ENCODE measurements at regions not wholly inside any gene's neighbourhood (a gene's known extent, or its start where the extent isn't known, plus 50 kb on each side); places are given as distances from the start of the nearest gene placed in this dataset.

DNA sequence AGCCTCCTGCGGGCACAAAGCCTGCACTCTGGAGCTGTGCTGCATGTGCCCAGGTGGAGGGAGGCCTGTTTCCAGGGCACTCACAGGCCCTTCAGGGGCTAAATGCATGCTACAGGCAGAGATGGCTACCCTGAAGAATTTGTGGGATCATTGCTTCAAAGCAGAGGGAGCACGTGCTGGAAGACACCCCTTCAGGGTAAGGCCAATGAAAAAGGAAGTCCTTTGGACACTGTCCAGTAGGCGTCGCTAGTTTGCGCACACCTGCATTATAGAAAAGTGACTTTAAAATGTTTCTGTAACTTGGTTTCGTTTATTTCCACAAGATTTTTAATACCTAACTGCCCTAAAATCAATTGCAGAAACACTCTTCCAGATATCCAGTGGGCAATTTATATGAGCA, 325.3 kb downstream of the ZNF516 start:
- 80 to 86% methylated on average over 6 of the region's 6 CpGs for WGBS, 2 donors

DNA sequence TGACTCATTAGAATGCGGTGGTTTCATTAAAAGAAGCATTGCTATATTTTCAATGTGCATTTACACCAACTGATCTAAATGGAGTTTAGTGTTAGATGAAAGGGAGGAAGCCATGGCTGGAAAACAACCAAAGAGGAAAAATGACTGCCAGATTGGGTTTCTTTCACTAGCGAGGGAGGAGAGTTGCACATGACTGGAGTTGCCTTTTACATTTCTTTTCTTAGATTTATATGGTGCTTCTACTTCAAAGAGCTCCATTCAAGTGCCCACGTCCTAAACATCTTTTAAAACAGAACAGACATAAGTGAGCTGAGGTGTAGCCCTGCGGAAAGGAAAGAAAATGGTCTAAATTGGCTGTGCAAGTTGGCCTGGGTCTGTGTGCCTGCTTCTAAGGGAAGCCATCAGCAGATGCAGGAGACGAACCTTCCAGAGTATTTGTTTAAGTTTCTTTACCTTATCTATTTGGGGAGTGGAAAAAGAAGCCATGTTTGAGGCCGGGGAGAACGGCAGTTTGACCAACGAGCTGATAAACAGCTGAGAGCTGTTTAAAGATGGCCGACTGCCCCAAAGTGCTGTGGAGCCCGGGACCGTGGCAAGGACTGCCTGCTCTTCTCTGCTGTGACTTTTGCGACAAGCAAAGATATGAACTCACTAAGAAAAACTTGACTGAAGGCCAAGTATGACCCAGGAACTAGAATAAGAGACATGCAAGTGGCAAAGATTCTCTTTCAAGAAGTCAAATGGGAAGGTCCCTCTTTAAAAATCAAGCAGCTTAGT, 327.0 kb downstream of the ZNF516 start:
- 58 to 63% methylated on average over 12 of the region's 12 CpGs for WGBS, 2 donors
- Histone ChIP-seq H3K9me3 (ENCODE audit: control insufficient read depth in 2 of 2, insufficient read depth in 1 of 2, low read depth in 1 of 2, low read length in 1 of 2) (peaks cover 0 to 2% of the 10 kb centered on the region in 2 donors), H3K4me3 (ENCODE audit: low read depth in 1 of 2, low read length in 2 of 2) (no peak overlapping the region)

More for the DNA sequence above, 325.3 kb downstream of the ZNF516 start:
- no peaks in the 10 kb centered on the region for H3K4me1 ChIP-seq (ENCODE audit: control insufficient read depth in 2 of 2, insufficient read depth in 2 of 2, low read length in 1 of 2)
- H3K9me3 ChIP-seq (ENCODE audit: control insufficient read depth in 2 of 2, insufficient read depth in 1 of 2, low read depth in 1 of 2, low read length in 1 of 2) = peaks cover 0 to 1% of the 10 kb centered on the region in 2 donors
- H3K27ac ChIP-seq (ENCODE audit: low read depth in 2 of 2, low read length in 1 of 2) = no peak overlapping the region
- no peak overlapping the region for H3K4me3 ChIP-seq (ENCODE audit: low read depth in 1 of 2, low read length in 2 of 2)
- no peaks in the 10 kb centered on the region for H3K36me3 ChIP-seq (ENCODE audit: control insufficient read depth in 2 of 2, insufficient read depth in 2 of 2, low read length in 1 of 2)
- H3K27me3 ChIP-seq (ENCODE audit: control insufficient read depth in 1 of 2, insufficient read depth in 2 of 2, low read length in 2 of 2) = no peaks in the 10 kb centered on the region

DNA sequence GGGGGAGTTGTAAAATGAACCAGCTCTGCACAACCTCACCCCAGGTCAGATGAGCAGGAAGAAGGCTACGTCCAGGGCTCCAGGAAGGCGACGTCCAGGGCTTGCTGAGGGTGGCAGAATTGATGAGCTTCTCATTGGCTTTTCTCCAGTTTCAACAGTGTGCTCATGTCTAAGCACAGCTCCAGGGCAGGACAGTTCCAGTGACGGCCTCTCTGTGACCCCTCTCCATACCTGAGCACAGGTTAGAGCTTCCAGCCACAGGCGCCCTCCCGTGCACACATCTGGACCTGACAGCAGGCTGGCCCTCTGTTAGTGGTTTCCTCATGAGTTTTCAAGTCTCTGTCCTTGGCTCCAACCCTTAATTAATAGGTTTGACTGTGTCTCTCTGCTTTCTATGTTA, 327.6 kb downstream of the ZNF516 start:
- no peaks in the 10 kb centered on the region for H3K27me3 ChIP-seq (ENCODE audit: control insufficient read depth in 1 of 2, insufficient read depth in 2 of 2, low read length in 2 of 2)
- no peaks in the 10 kb centered on the region for H3K4me1 ChIP-seq (ENCODE audit: control insufficient read depth in 2 of 2, insufficient read depth in 2 of 2, low read length in 1 of 2)
- no peak overlapping the region for H3K4me3 ChIP-seq (ENCODE audit: low read depth in 1 of 2, low read length in 2 of 2)
- H3K36me3 ChIP-seq (ENCODE audit: control insufficient read depth in 2 of 2, insufficient read depth in 2 of 2, low read length in 1 of 2) = no peaks in the 10 kb centered on the region
- H3K27ac ChIP-seq (ENCODE audit: low read depth in 2 of 2, low read length in 1 of 2) = no peak overlapping the region
- H3K9me3 ChIP-seq (ENCODE audit: control insufficient read depth in 2 of 2, insufficient read depth in 1 of 2, low read depth in 1 of 2, low read length in 1 of 2) = peaks cover 0 to 2% of the 10 kb centered on the region in 2 donors
- 42 to 47% methylated on average over 6 of the region's 6 CpGs for WGBS, 2 donors

More for the DNA sequence above, 327.0 kb downstream of the ZNF516 start:
- Histone ChIP-seq H3K4me1 (ENCODE audit: control insufficient read depth in 2 of 2, insufficient read depth in 2 of 2, low read length in 1 of 2) (no peaks in the 10 kb centered on the region), H3K27me3 (ENCODE audit: control insufficient read depth in 1 of 2, insufficient read depth in 2 of 2, low read length in 2 of 2) (no peaks in the 10 kb centered on the region), H3K36me3 (ENCODE audit: control insufficient read depth in 2 of 2, insufficient read depth in 2 of 2, low read length in 1 of 2) (no peaks in the 10 kb centered on the region), H3K27ac (ENCODE audit: low read depth in 2 of 2, low read length in 1 of 2) (no peak overlapping the region)

GRCh38 chr18:76162886-76163285, 332.2 kb downstream of the ZNF516 start:
- 90 to 92% methylated on average over 7 of the region's 7 CpGs for WGBS, 2 donors

GRCh38 chr18:76161983-76162382, 333.1 kb downstream of the ZNF516 start:
- no peaks in the 10 kb centered on the region for H3K27me3 ChIP-seq (ENCODE audit: control insufficient read depth in 1 of 2, insufficient read depth in 2 of 2, low read length in 2 of 2)
- WGBS, 2 donors = 79 to 87% methylated on average over 1 of the region's 1 CpG
- no peak overlapping the region for H3K27ac ChIP-seq (ENCODE audit: low read depth in 2 of 2, low read length in 1 of 2)
- no peaks in the 10 kb centered on the region for H3K36me3 ChIP-seq (ENCODE audit: control insufficient read depth in 2 of 2, insufficient read depth in 2 of 2, low read length in 1 of 2)
- H3K4me1 ChIP-seq (ENCODE audit: control insufficient read depth in 2 of 2, insufficient read depth in 2 of 2, low read length in 1 of 2) = no peaks in the 10 kb centered on the region
- H3K9me3 ChIP-seq (ENCODE audit: control insufficient read depth in 2 of 2, insufficient read depth in 1 of 2, low read depth in 1 of 2, low read length in 1 of 2) = peaks cover 0 to 2% of the 10 kb centered on the region in 2 donors
- no peak overlapping the region for H3K4me3 ChIP-seq (ENCODE audit: low read depth in 1 of 2, low read length in 2 of 2)

More at GRCh38 chr18:76162886-76163285, 332.2 kb downstream of the ZNF516 start:
- Histone ChIP-seq H3K4me1 (ENCODE audit: control insufficient read depth in 2 of 2, insufficient read depth in 2 of 2, low read length in 1 of 2) (no peaks in the 10 kb centered on the region), H3K27me3 (ENCODE audit: control insufficient read depth in 1 of 2, insufficient read depth in 2 of 2, low read length in 2 of 2) (no peaks in the 10 kb centered on the region), H3K27ac (ENCODE audit: low read depth in 2 of 2, low read length in 1 of 2) (no peak overlapping the region), H3K36me3 (ENCODE audit: control insufficient read depth in 2 of 2, insufficient read depth in 2 of 2, low read length in 1 of 2) (no peaks in the 10 kb centered on the region), H3K4me3 (ENCODE audit: low read depth in 1 of 2, low read length in 2 of 2) (no peak overlapping the region), H3K9me3 (ENCODE audit: control insufficient read depth in 2 of 2, insufficient read depth in 1 of 2, low read depth in 1 of 2, low read length in 1 of 2) (peaks cover 0 to 2% of the 10 kb centered on the region in 2 donors)

- H3K4me3 ChIP-seq (ENCODE audit: low read depth in 1 of 2, low read length in 2 of 2) = no peak overlapping the region
- H3K9me3 ChIP-seq (ENCODE audit: control insufficient read depth in 2 of 2, insufficient read depth in 1 of 2, low read depth in 1 of 2, low read length in 1 of 2) = no peaks in the 10 kb centered on the region
- 86 to 88% methylated on average over 17 of the region's 17 CpGs for WGBS, 2 donors
- H3K36me3 ChIP-seq (ENCODE audit: control insufficient read depth in 2 of 2, insufficient read depth in 2 of 2, low read length in 1 of 2) = no peaks in the 10 kb centered on the region
- no peaks in the 10 kb centered on the region for H3K4me1 ChIP-seq (ENCODE audit: control insufficient read depth in 2 of 2, insufficient read depth in 2 of 2, low read length in 1 of 2)
- no peaks in the 10 kb centered on the region for H3K27me3 ChIP-seq (ENCODE audit: control insufficient read depth in 1 of 2, insufficient read depth in 2 of 2, low read length in 2 of 2)
- no peak overlapping the region for H3K27ac ChIP-seq (ENCODE audit: low read depth in 2 of 2, low read length in 1 of 2)
Observed at GRCh38 chr18:76153691-76154090, 341.4 kb downstream of the ZNF516 start.

DNA sequence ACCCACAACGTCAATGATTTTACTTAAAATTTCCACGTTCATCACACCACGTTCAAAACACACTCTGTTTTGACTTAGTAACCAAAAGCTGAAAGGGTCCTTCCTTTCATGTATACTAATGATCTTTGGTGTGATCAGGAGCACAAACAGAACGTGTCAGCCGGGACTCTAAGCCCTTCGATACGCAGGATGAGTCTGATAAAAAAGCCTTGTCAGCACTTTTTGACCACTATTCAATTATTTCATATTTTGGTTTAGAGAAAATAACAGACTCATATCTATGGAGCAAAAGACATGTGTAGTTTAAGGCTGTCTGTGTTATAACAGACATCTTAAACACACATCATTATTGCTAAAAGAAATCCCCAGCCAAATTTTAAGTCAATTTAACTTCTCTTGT, 345.3 kb downstream of the ZNF516 start:
- 84 to 86% methylated on average over 7 of the region's 7 CpGs for WGBS, 2 donors
- H3K36me3 ChIP-seq (ENCODE audit: control insufficient read depth in 2 of 2, insufficient read depth in 2 of 2, low read length in 1 of 2) = no peaks in the 10 kb centered on the region
- H3K27me3 ChIP-seq (ENCODE audit: control insufficient read depth in 1 of 2, insufficient read depth in 2 of 2, low read length in 2 of 2) = no peaks in the 10 kb centered on the region
- H3K4me3 ChIP-seq (ENCODE audit: low read depth in 1 of 2, low read length in 2 of 2) = no peak overlapping the region
- H3K27ac ChIP-seq (ENCODE audit: low read depth in 2 of 2, low read length in 1 of 2) = no peak overlapping the region
- no peaks in the 10 kb centered on the region for H3K9me3 ChIP-seq (ENCODE audit: control insufficient read depth in 2 of 2, insufficient read depth in 1 of 2, low read depth in 1 of 2, low read length in 1 of 2)
- no peaks in the 10 kb centered on the region for H3K4me1 ChIP-seq (ENCODE audit: control insufficient read depth in 2 of 2, insufficient read depth in 2 of 2, low read length in 1 of 2)

DNA sequence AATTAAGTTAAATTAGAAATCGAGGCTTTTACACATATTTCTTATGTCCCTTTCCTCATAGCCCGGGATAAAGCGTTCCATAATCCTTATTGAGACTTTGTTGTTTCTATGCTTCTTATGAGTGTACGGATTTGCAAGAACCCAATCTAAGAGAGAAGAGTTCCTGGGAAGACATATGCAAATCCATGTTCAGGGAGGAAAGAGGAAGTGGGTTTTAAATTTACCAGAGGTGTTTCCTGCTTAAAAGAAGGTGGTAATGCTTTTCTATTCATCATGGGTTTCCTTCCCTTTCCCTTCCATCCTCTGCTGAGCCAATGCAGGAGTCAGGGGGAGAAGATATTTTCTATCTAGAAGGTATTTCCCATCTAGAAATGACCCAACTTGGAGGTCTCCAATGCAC, 345.8 kb downstream of the ZNF516 start:
- Histone ChIP-seq H3K4me1 (ENCODE audit: control insufficient read depth in 2 of 2, insufficient read depth in 2 of 2, low read length in 1 of 2) (no peaks in the 10 kb centered on the region), H3K4me3 (ENCODE audit: low read depth in 1 of 2, low read length in 2 of 2) (no peak overlapping the region)

DNA sequence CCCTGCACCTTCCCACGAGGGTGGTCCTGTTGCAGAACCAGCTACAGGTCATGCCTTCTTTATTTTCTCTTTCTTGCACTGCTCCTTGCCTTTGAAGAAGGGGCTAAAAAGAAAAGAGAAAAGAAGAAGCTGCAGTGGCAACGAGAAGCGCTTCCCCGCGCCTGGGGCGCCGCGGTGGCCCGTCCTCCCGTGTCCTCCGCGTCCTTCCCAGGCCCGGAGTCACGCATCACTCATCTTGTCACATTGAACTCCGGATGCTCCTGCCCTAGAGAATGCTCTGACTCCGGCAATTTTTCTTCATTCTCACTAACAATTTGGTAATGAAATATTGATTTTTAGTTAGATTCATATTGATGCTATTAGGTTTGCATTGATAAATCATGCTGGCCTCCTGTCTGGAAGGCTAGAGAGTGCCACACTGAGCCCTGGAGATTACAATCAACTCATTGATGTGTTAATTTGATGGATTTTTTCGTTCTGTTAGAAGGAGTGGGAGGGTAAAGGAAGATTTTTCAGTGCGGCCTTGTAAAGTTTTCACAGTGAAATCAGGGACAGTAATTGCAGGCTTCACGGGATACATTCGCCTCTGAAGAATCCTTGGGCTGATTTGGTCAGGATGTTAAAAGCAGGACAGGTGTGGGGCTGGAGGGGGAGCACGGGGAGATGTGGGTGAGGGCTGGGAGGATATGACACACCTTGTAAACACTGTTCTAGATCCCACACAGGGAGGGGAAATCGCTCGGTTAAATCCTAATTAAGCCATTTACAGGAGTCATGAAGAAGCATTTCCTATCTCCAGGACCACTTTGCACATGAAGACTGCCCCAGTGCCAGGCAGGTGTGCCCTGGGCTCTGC, 349.3 kb downstream of the ZNF516 start:
- no peak overlapping the region for H3K27ac ChIP-seq (ENCODE audit: low read depth in 2 of 2, low read length in 1 of 2)
- H3K9me3 ChIP-seq (ENCODE audit: control insufficient read depth in 2 of 2, insufficient read depth in 1 of 2, low read depth in 1 of 2, low read length in 1 of 2) = no peaks in the 10 kb centered on the region
- 76 to 77% methylated on average over 23 of the region's 23 CpGs for WGBS, 2 donors
- H3K27me3 ChIP-seq (ENCODE audit: control insufficient read depth in 1 of 2, insufficient read depth in 2 of 2, low read length in 2 of 2) = no peaks in the 10 kb centered on the region
- no peak overlapping the region for H3K4me3 ChIP-seq (ENCODE audit: low read depth in 1 of 2, low read length in 2 of 2)
- H3K4me1 ChIP-seq (ENCODE audit: control insufficient read depth in 2 of 2, insufficient read depth in 2 of 2, low read length in 1 of 2) = no peaks in the 10 kb centered on the region
- no peaks in the 10 kb centered on the region for H3K36me3 ChIP-seq (ENCODE audit: control insufficient read depth in 2 of 2, insufficient read depth in 2 of 2, low read length in 1 of 2)

More for the DNA sequence above, 345.8 kb downstream of the ZNF516 start:
- 86 to 89% methylated on average over 4 of the region's 4 CpGs for WGBS, 2 donors
- Histone ChIP-seq H3K36me3 (ENCODE audit: control insufficient read depth in 2 of 2, insufficient read depth in 2 of 2, low read length in 1 of 2) (no peaks in the 10 kb centered on the region), H3K27me3 (ENCODE audit: control insufficient read depth in 1 of 2, insufficient read depth in 2 of 2, low read length in 2 of 2) (no peaks in the 10 kb centered on the region), H3K9me3 (ENCODE audit: control insufficient read depth in 2 of 2, insufficient read depth in 1 of 2, low read depth in 1 of 2, low read length in 1 of 2) (no peaks in the 10 kb centered on the region), H3K27ac (ENCODE audit: low read depth in 2 of 2, low read length in 1 of 2) (no peak overlapping the region)
